ENCODE measurements at regions not wholly inside any gene's neighbourhood (a gene's known extent, or its start where the extent isn't known, plus 50 kb on each side); places are given as distances from the start of the nearest gene placed in this dataset.

- DNase-seq (ENCODE audit: low read depth, low spot score), result no peak
- in situ Hi-C loops (cut with HindIII; ENCODE audit: low pct_unique_long_range_greater_than_20kb, low sequenced_read_pairs), result no loop called here
These were observed 142.5 kb upstream of the PPP2R2D start for GRCh38 chr10:131758062-131758938.

- in situ Hi-C loops (cut with HindIII; ENCODE audit: low pct_unique_long_range_greater_than_20kb, low sequenced_read_pairs), result no loop called here
- DNase-seq (ENCODE audit: low read depth, low spot score), result no peak
These were observed 141.9 kb upstream of the PPP2R2D start for GRCh38 chr10:131758939-131759301.

GRCh38 chr10:131759347-131759746 lies 141.5 kb upstream of the PPP2R2D start:
- in situ Hi-C loops (cut with HindIII; ENCODE audit: low pct_unique_long_range_greater_than_20kb, low sequenced_read_pairs), result no loop called here
- DNase-seq (ENCODE audit: low read depth, low spot score), result no peak

- no peak for DNase-seq (ENCODE audit: low read depth, low spot score)
- in situ Hi-C loops (cut with HindIII; ENCODE audit: low pct_unique_long_range_greater_than_20kb, low sequenced_read_pairs), result no loop called here
These were observed 140.2 kb upstream of the PPP2R2D start for GRCh38 chr10:131760416-131761166.

- no peak for DNase-seq (ENCODE audit: low read depth, low spot score)
- in situ Hi-C loops (cut with HindIII; ENCODE audit: low pct_unique_long_range_greater_than_20kb, low sequenced_read_pairs), result no loop called here
These were observed 137.8 kb upstream of the PPP2R2D start for GRCh38 chr10:131762789-131763696.

GRCh38 chr10:131764929-131765328 lies 135.9 kb upstream of the PPP2R2D start:
- no peak for DNase-seq (ENCODE audit: low read depth, low spot score)
- in situ Hi-C loops (cut with HindIII; ENCODE audit: low pct_unique_long_range_greater_than_20kb, low sequenced_read_pairs), result no loop called here

GRCh38 chr10:131766096-131766495 lies 134.7 kb upstream of the PPP2R2D start:
- DNase-seq (ENCODE audit: low read depth, low spot score), result no peak
- in situ Hi-C loops (cut with HindIII; ENCODE audit: low pct_unique_long_range_greater_than_20kb, low sequenced_read_pairs), result no loop called here

- in situ Hi-C loops (cut with HindIII; ENCODE audit: low pct_unique_long_range_greater_than_20kb, low sequenced_read_pairs), result no loop called here
- DNase-seq (ENCODE audit: low read depth, low spot score), result peak; percentile 68
These were observed 133.1 kb upstream of the PPP2R2D start for GRCh38 chr10:131767716-131768115.

- in situ Hi-C loops (cut with HindIII; ENCODE audit: low pct_unique_long_range_greater_than_20kb, low sequenced_read_pairs), result no loop called here
- DNase-seq (ENCODE audit: low read depth, low spot score), result no peak
These were observed 131.0 kb upstream of the PPP2R2D start for GRCh38 chr10:131769571-131770410.

- in situ Hi-C loops (cut with HindIII; ENCODE audit: low pct_unique_long_range_greater_than_20kb, low sequenced_read_pairs), result no loop called here
- DNase-seq (ENCODE audit: low read depth, low spot score), result no peak
These were observed 129.7 kb upstream of the PPP2R2D start for GRCh38 chr10:131770946-131771633.

- in situ Hi-C loops (cut with HindIII; ENCODE audit: low pct_unique_long_range_greater_than_20kb, low sequenced_read_pairs), result no loop called here
- DNase-seq (ENCODE audit: low read depth, low spot score), result no peak
These were observed 129.0 kb upstream of the PPP2R2D start for GRCh38 chr10:131771634-131772358.

GRCh38 chr10:131772441-131772840 lies 128.4 kb upstream of the PPP2R2D start:
- in situ Hi-C loops (cut with HindIII; ENCODE audit: low pct_unique_long_range_greater_than_20kb, low sequenced_read_pairs), result no loop called here
- no peak for DNase-seq (ENCODE audit: low read depth, low spot score)

GRCh38 chr10:131773370-131774343 lies 127.2 kb upstream of the PPP2R2D start:
- DNase-seq (ENCODE audit: low read depth, low spot score), result no peak
- in situ Hi-C loops (cut with HindIII; ENCODE audit: low pct_unique_long_range_greater_than_20kb, low sequenced_read_pairs), result no loop called here

- no peak for DNase-seq (ENCODE audit: low read depth, low spot score)
- in situ Hi-C loops (cut with HindIII; ENCODE audit: low pct_unique_long_range_greater_than_20kb, low sequenced_read_pairs), result no loop called here
These were observed 126.1 kb upstream of the PPP2R2D start for GRCh38 chr10:131774681-131775085.

GRCh38 chr10:131775433-131775832 lies 125.4 kb upstream of the PPP2R2D start:
- DNase-seq (ENCODE audit: low read depth, low spot score), result no peak
- in situ Hi-C loops (cut with HindIII; ENCODE audit: low pct_unique_long_range_greater_than_20kb, low sequenced_read_pairs), result no loop called here
